Mucosa of descending colon (tissue), 3 donors: ENCODE measurements at regions not wholly inside any gene's neighbourhood (a gene's known extent, or its start where the extent isn't known, plus 50 kb on each side); places are given as distances from the start of the nearest gene placed in this dataset.

Source experiments
- ATAC-seq: fragments of 200-7000 bp; cut with Tn5 transposase; one replicate; pipeline ENCODE4 v1.9.1; 2020; ENCODE audit warnings: mild to moderate bottlenecking, moderate library complexity
- DNase-seq, 3 donors: peaks; one replicate each; pipeline ENCODE4 v3.0.0-alpha.2; 2020
- H3K36me3 ChIP-seq: fragments of 200-600 bp; one replicate; pipeline ENCODE4 v1.8.0; 2021; ENCODE audit warnings: low read depth, mild to moderate bottlenecking
- H3K4me1 ChIP-seq: fragments of 200-600 bp; one replicate; pipeline ENCODE4 v1.8.0; 2021; ENCODE audit warnings: low read depth, mild to moderate bottlenecking
- H3K4me3 ChIP-seq: fragments of 200-600 bp; one replicate; pipeline ENCODE4 v1.8.0; 2021; ENCODE audit warnings: mild to moderate bottlenecking
- H3K9me3 ChIP-seq: fragments of 200-600 bp; one replicate; pipeline ENCODE4 v1.8.0; 2021; ENCODE audit warnings: mild to moderate bottlenecking
- CTCF ChIP-seq: fragments of 200-600 bp; IDR thresholded peaks from one replicate; pipeline ENCODE4 v1.8.0; 2022; ENCODE audit warnings: antibody characterized with exemption, mild to moderate bottlenecking
- intact Hi-C, 2 donors: fragments of 100-400 bp; cut with DNase I in 1 of 2; cut with micrococcal nuclease in 1 of 2; formaldehyde crosslinking; loops; one replicate each; pipeline versions ENCODE4 v1.11.0 to v1.11.1; 2022; cut with DNase I, micrococcal nuclease
- donor health status: DM: no; HTN: no; CAD: no; lungs with moderate emphysema.
- donor health status: DM: no; HTN: no; CAD: no.
- donor health status: DM: no; HTN: yes; CAD: no.

GRCh38 chr2:122112216-122113005 is 357.0 kb downstream of the TSN start:
- Histone ChIP-seq H3K4me3 (no peak overlapping the region), H3K36me3 (no peaks in the 10 kb centered on the region), H3K4me1 (no peaks in the 10 kb centered on the region), H3K9me3 (no peaks in the 10 kb centered on the region)
- ATAC-seq = no peak
- DNase-seq = no peak
- intact Hi-C loops = no loop called here
- no peak for TF ChIP-seq CTCF

GRCh38 chr2:122114421-122114820 is 359.0 kb downstream of the TSN start:
- TF ChIP-seq CTCF = no peak
- intact Hi-C loops = no loop called here
- ATAC-seq = no peak

GRCh38 chr2:122117371-122117770 is 361.9 kb downstream of the TSN start:
- no peak for ATAC-seq
- intact Hi-C loops = no loop called here
- no peak for DNase-seq
- no peaks in the 10 kb centered on the region for H3K4me1 ChIP-seq
- no peak for TF ChIP-seq CTCF
- no peaks in the 10 kb centered on the region for H3K9me3 ChIP-seq
- no peak overlapping the region for H3K4me3 ChIP-seq
- H3K36me3 ChIP-seq = no peaks in the 10 kb centered on the region

More at GRCh38 chr2:122114421-122114820, 359.0 kb downstream of the TSN start:
- no peak overlapping the region for H3K4me3 ChIP-seq
- no peaks in the 10 kb centered on the region for H3K36me3 ChIP-seq
- no peaks in the 10 kb centered on the region for H3K9me3 ChIP-seq
- no peaks in the 10 kb centered on the region for H3K4me1 ChIP-seq
- DNase-seq = no peak

GRCh38 chr2:122129399-122129798 is 373.9 kb downstream of the TSN start:
- Histone ChIP-seq H3K4me1 (no peaks in the 10 kb centered on the region), H3K4me3 (no peak overlapping the region), H3K9me3 (peaks cover 24% of the 10 kb centered on the region), H3K36me3 (no peaks in the 10 kb centered on the region)
- intact Hi-C loops = no loop called here
- ATAC-seq = no peak
- no peak for TF ChIP-seq CTCF
- no peak for DNase-seq

GRCh38 chr2:122132147-122132691 is 376.8 kb downstream of the TSN start:
- ATAC-seq (no peak), DNase-seq (no peak)
- no peak for TF ChIP-seq CTCF
- H3K36me3 ChIP-seq = no peaks in the 10 kb centered on the region
- H3K9me3 ChIP-seq = peaks cover 20% of the 10 kb centered on the region
- no peaks in the 10 kb centered on the region for H3K4me1 ChIP-seq
- H3K4me3 ChIP-seq = no peak overlapping the region
- intact Hi-C loops = no loop called here
